Ovary (tissue), 7 donors: ENCODE measurements at regions not wholly inside any gene's neighbourhood (a gene's known extent, or its start where the extent isn't known, plus 50 kb on each side); places are given as distances from the start of the nearest gene placed in this dataset.

Source experiments
- DNase-seq, 5 donors: peaks; one replicate each; pipeline ENCODE4 v3.0.0-alpha.2; 2019 to 2020
- H3K27ac ChIP-seq, 2 donors: fragments of 200-600 bp; one replicate each; pipeline versions ENCODE4 v1.5.1 to v1.8.0; 2019 to 2022
- H3K27me3 ChIP-seq: fragments of 200-600 bp; one replicate; pipeline ENCODE4 v1.8.0; 2022
- H3K36me3 ChIP-seq: fragments of 200-600 bp; sonication (generic); one replicate; pipeline ENCODE4 v1.5.1; 2019
- H3K4me1 ChIP-seq: one replicate; pipeline ENCODE4 v1.8.1; 2013; ENCODE audit warnings: mild to moderate bottlenecking, moderate library complexity; ENCODE audit not compliant: insufficient read depth
- H3K4me3 ChIP-seq: fragments of 200-600 bp; sonication (generic); one replicate; pipeline ENCODE4 v1.5.1; 2017
- H3K9me3 ChIP-seq, 2 donors: fragments of 200-600 bp in 1 of 2; sonication (generic) in 1 of 2; one replicate each; pipeline versions ENCODE4 v1.5.1 to v1.8.1; 2013 to 2019; ENCODE audit warnings: mild to moderate bottlenecking in 1 of 2, moderate library complexity in 1 of 2
- CTCF ChIP-seq, 3 donors: fragments of 450-650 bp in 2 of 3; fragments of 200-600 bp in 1 of 3; IDR thresholded peaks; one replicate each; pipeline versions ENCODE4 v1.5.1 to v1.8.0; 2016 to 2022; ENCODE audit warnings: antibody characterized with exemption in 3 of 3, mild to moderate bottlenecking in 1 of 3
- EP300 ChIP-seq: sonication (generic); formaldehyde crosslinking; IDR thresholded peaks from one replicate; pipeline ENCODE4 v1.6.1; 2017; ENCODE audit warnings: antibody characterized with exemption
- POLR2A ChIP-seq: fragments of 450-650 bp; IDR thresholded peaks from one replicate; pipeline ENCODE4 v1.6.1; 2017; ENCODE audit warnings: antibody characterized with exemption, mild to moderate bottlenecking, moderate library complexity
- WGBS, 3 donors: extraction: QIAGEN DNeasy Blood & Tissue Kit in 1 of 3; methylation state at CpG; one replicate each; pipeline versions ENCODE4 v1.1.5 to v1.1.7; 2013 to 2017; 5-methylcytosine and 5-hydroxymethylcytosine counted together
- intact Hi-C, 4 donors: fragments of 100-400 bp; cut with DNase I; formaldehyde crosslinking; loops; one replicate each; pipeline versions ENCODE4 v1.11.0 to v1.15.1; 2022 to 2023
- donor health status: DM: no; HTN: no; CAD: no; lungs with moderate emphysema.
- donor health status: DM: no; HTN: no; CAD: no.
- donor health status: Bipolar disorder and iron deficiency.
- donor health status: DM: no; HTN: no; CAD: no.
- donor health status: DM: yes; HTN: yes; CAD: no.

GRCh38 chr15:36365963-36366362 is 213.5 kb upstream of the CDIN1 start:
- H3K36me3 ChIP-seq, result no peaks in the 10 kb centered on the region
- TF ChIP-seq EP300 (no peak), POLR2A (no peak), CTCF (IDR thresholded peaks at IDR 0.05) (no peak)
- no peaks in the 10 kb centered on the region for H3K27me3 ChIP-seq
- WGBS, 3 donors, result 65 to 74% (median 68%) methylated on average over 2 of the region's 2 CpGs
- no peak for DNase-seq
- H3K4me1 ChIP-seq, result no peaks in the 10 kb centered on the region
- H3K9me3 ChIP-seq, result no peaks in the 10 kb centered on the region
- no peak overlapping the region for H3K27ac ChIP-seq
- no peak overlapping the region for H3K4me3 ChIP-seq
- intact Hi-C loops, result no loop called here

- no peak for TF ChIP-seq EP300
- TF ChIP-seq CTCF (IDR thresholded peaks at IDR 0.05), result no peak
- no peak for TF ChIP-seq POLR2A
- no peak for DNase-seq
- Histone ChIP-seq H3K27ac (no peak overlapping the region), H3K27me3 (no peaks in the 10 kb centered on the region), H3K4me1 (no peaks in the 10 kb centered on the region), H3K4me3 (no peak overlapping the region), H3K9me3 (no peaks in the 10 kb centered on the region), H3K36me3 (no peaks in the 10 kb centered on the region)
- intact Hi-C loops, result no loop called here
- WGBS, 3 donors, result 68 to 88% (median 82%) methylated on average over 3 of the region's 3 CpGs
Measured at GRCh38 chr15:36370051-36370730, 209.2 kb upstream of the CDIN1 start.

- no peak overlapping the region for H3K27ac ChIP-seq
- H3K4me3 ChIP-seq, result no peak overlapping the region
- no peaks in the 10 kb centered on the region for H3K27me3 ChIP-seq
- H3K4me1 ChIP-seq, result no peaks in the 10 kb centered on the region
- no peaks in the 10 kb centered on the region for H3K9me3 ChIP-seq
- no peak for DNase-seq
- no peaks in the 10 kb centered on the region for H3K36me3 ChIP-seq
- TF ChIP-seq EP300 (no peak), CTCF (IDR thresholded peaks at IDR 0.05) (no peak), POLR2A (no peak)
- intact Hi-C loops, result no loop called here
Measured at GRCh38 chr15:36370731-36371112, 208.7 kb upstream of the CDIN1 start.

- Histone ChIP-seq H3K36me3 (no peaks in the 10 kb centered on the region), H3K27me3 (no peaks in the 10 kb centered on the region), H3K27ac (no peak overlapping the region), H3K4me1 (no peaks in the 10 kb centered on the region), H3K4me3 (no peak overlapping the region), H3K9me3 (no peaks in the 10 kb centered on the region)
- intact Hi-C loops, result no loop called here
- TF ChIP-seq POLR2A (no peak), EP300 (no peak), CTCF (IDR thresholded peaks at IDR 0.05) (no peak)
- DNase-seq, result no peak
Measured at GRCh38 chr15:36371509-36371908, 207.9 kb upstream of the CDIN1 start.
